ENCODE measurements at regions not wholly inside any gene's neighbourhood (a gene's known extent, or its start where the extent isn't known, plus 50 kb on each side); places are given as distances from the start of the nearest gene placed in this dataset.

- Histone ChIP-seq H2AFZ (ENCODE audit: low read length, unreplicated experiment) (no peak overlapping the region), H3K4me3 (ENCODE audit: low read depth, low read length) (no peak overlapping the region), H3K36me3 (ENCODE audit: insufficient read depth, low read length) (no peaks in the 10 kb centered on the region), H3K27me3 (ENCODE audit: insufficient read depth, low read length) (no peaks in the 10 kb centered on the region), H3K79me2 (ENCODE audit: control insufficient read depth, insufficient read depth, low read length, unreplicated experiment) (no peaks in the 10 kb centered on the region), H3K4me1 (ENCODE audit: control insufficient read depth, insufficient read depth, low read length, unreplicated experiment) (no peaks in the 10 kb centered on the region), H3K27ac (ENCODE audit: low read depth, low read length) (no peak overlapping the region)
These were observed 361.4 kb upstream of the CFAP20DC start for GRCh38 chr3:59411186-59411585.

GRCh38 chr3:59408047-59408624 lies 358.3 kb upstream of the CFAP20DC start:
- H3K4me3 ChIP-seq (ENCODE audit: low read depth, low read length): no peak overlapping the region
- no peaks in the 10 kb centered on the region for H3K36me3 ChIP-seq (ENCODE audit: insufficient read depth, low read length)
- H3K27ac ChIP-seq (ENCODE audit: low read depth, low read length): no peak overlapping the region
- H3K79me2 ChIP-seq (ENCODE audit: control insufficient read depth, insufficient read depth, low read length, unreplicated experiment): no peaks in the 10 kb centered on the region
- H3K27me3 ChIP-seq (ENCODE audit: insufficient read depth, low read length): no peaks in the 10 kb centered on the region
- H3K4me1 ChIP-seq (ENCODE audit: control insufficient read depth, insufficient read depth, low read length, unreplicated experiment): no peaks in the 10 kb centered on the region
- H2AFZ ChIP-seq (ENCODE audit: low read length, unreplicated experiment): no peak overlapping the region

- Histone ChIP-seq H3K27me3 (ENCODE audit: insufficient read depth, low read length) (no peaks in the 10 kb centered on the region), H2AFZ (ENCODE audit: low read length, unreplicated experiment) (no peak overlapping the region), H3K79me2 (ENCODE audit: control insufficient read depth, insufficient read depth, low read length, unreplicated experiment) (no peaks in the 10 kb centered on the region), H3K4me3 (ENCODE audit: low read depth, low read length) (no peak overlapping the region), H3K36me3 (ENCODE audit: insufficient read depth, low read length) (no peaks in the 10 kb centered on the region), H3K27ac (ENCODE audit: low read depth, low read length) (no peak overlapping the region), H3K4me1 (ENCODE audit: control insufficient read depth, insufficient read depth, low read length, unreplicated experiment) (no peaks in the 10 kb centered on the region)
These were observed 357.6 kb upstream of the CFAP20DC start for GRCh38 chr3:59407425-59407824.

- H3K36me3 ChIP-seq (ENCODE audit: insufficient read depth, low read length): no peaks in the 10 kb centered on the region
- H3K27ac ChIP-seq (ENCODE audit: low read depth, low read length): no peak overlapping the region
- H2AFZ ChIP-seq (ENCODE audit: low read length, unreplicated experiment): no peak overlapping the region
- H3K79me2 ChIP-seq (ENCODE audit: control insufficient read depth, insufficient read depth, low read length, unreplicated experiment): no peaks in the 10 kb centered on the region
- no peaks in the 10 kb centered on the region for H3K4me1 ChIP-seq (ENCODE audit: control insufficient read depth, insufficient read depth, low read length, unreplicated experiment)
- no peaks in the 10 kb centered on the region for H3K27me3 ChIP-seq (ENCODE audit: insufficient read depth, low read length)
- no peak overlapping the region for H3K4me3 ChIP-seq (ENCODE audit: low read depth, low read length)
These were observed 357.1 kb upstream of the CFAP20DC start for GRCh38 chr3:59406943-59407342.

GRCh38 chr3:59404851-59405250 lies 355.0 kb upstream of the CFAP20DC start:
- Histone ChIP-seq H3K27me3 (ENCODE audit: insufficient read depth, low read length) (no peaks in the 10 kb centered on the region), H3K79me2 (ENCODE audit: control insufficient read depth, insufficient read depth, low read length, unreplicated experiment) (no peaks in the 10 kb centered on the region), H3K27ac (ENCODE audit: low read depth, low read length) (no peak overlapping the region), H3K4me1 (ENCODE audit: control insufficient read depth, insufficient read depth, low read length, unreplicated experiment) (no peaks in the 10 kb centered on the region), H3K4me3 (ENCODE audit: low read depth, low read length) (no peak overlapping the region), H3K36me3 (ENCODE audit: insufficient read depth, low read length) (no peaks in the 10 kb centered on the region), H2AFZ (ENCODE audit: low read length, unreplicated experiment) (no peak overlapping the region)

GRCh38 chr3:59404064-59404463 lies 354.2 kb upstream of the CFAP20DC start:
- Histone ChIP-seq H3K79me2 (ENCODE audit: control insufficient read depth, insufficient read depth, low read length, unreplicated experiment) (no peaks in the 10 kb centered on the region), H3K27ac (ENCODE audit: low read depth, low read length) (no peak overlapping the region), H2AFZ (ENCODE audit: low read length, unreplicated experiment) (no peak overlapping the region), H3K36me3 (ENCODE audit: insufficient read depth, low read length) (no peaks in the 10 kb centered on the region), H3K27me3 (ENCODE audit: insufficient read depth, low read length) (no peaks in the 10 kb centered on the region), H3K4me1 (ENCODE audit: control insufficient read depth, insufficient read depth, low read length, unreplicated experiment) (no peaks in the 10 kb centered on the region), H3K4me3 (ENCODE audit: low read depth, low read length) (no peak overlapping the region)

GRCh38 chr3:59401924-59402323 lies 352.1 kb upstream of the CFAP20DC start:
- no peaks in the 10 kb centered on the region for H3K79me2 ChIP-seq (ENCODE audit: control insufficient read depth, insufficient read depth, low read length, unreplicated experiment)
- no peaks in the 10 kb centered on the region for H3K36me3 ChIP-seq (ENCODE audit: insufficient read depth, low read length)
- no peaks in the 10 kb centered on the region for H3K4me1 ChIP-seq (ENCODE audit: control insufficient read depth, insufficient read depth, low read length, unreplicated experiment)
- H2AFZ ChIP-seq (ENCODE audit: low read length, unreplicated experiment): no peak overlapping the region
- H3K27ac ChIP-seq (ENCODE audit: low read depth, low read length): no peak overlapping the region
- no peak overlapping the region for H3K4me3 ChIP-seq (ENCODE audit: low read depth, low read length)
- H3K27me3 ChIP-seq (ENCODE audit: insufficient read depth, low read length): no peaks in the 10 kb centered on the region

GRCh38 chr3:59392116-59392515 lies 342.3 kb upstream of the CFAP20DC start:
- H3K4me3 ChIP-seq (ENCODE audit: low read depth, low read length): no peak overlapping the region
- no peaks in the 10 kb centered on the region for H3K4me1 ChIP-seq (ENCODE audit: control insufficient read depth, insufficient read depth, low read length, unreplicated experiment)
- H2AFZ ChIP-seq (ENCODE audit: low read length, unreplicated experiment): no peak overlapping the region
- no peaks in the 10 kb centered on the region for H3K27me3 ChIP-seq (ENCODE audit: insufficient read depth, low read length)
- no peak overlapping the region for H3K27ac ChIP-seq (ENCODE audit: low read depth, low read length)
- H3K79me2 ChIP-seq (ENCODE audit: control insufficient read depth, insufficient read depth, low read length, unreplicated experiment): no peaks in the 10 kb centered on the region
- no peaks in the 10 kb centered on the region for H3K36me3 ChIP-seq (ENCODE audit: insufficient read depth, low read length)

GRCh38 chr3:59391131-59391530 lies 341.3 kb upstream of the CFAP20DC start:
- H3K27ac ChIP-seq (ENCODE audit: low read depth, low read length): no peak overlapping the region

GRCh38 chr3:59388555-59389270 lies 338.9 kb upstream of the CFAP20DC start:
- Histone ChIP-seq H3K79me2 (ENCODE audit: control insufficient read depth, insufficient read depth, low read length, unreplicated experiment) (no peaks in the 10 kb centered on the region), H3K4me3 (ENCODE audit: low read depth, low read length) (no peak overlapping the region), H2AFZ (ENCODE audit: low read length, unreplicated experiment) (no peak overlapping the region), H3K36me3 (ENCODE audit: insufficient read depth, low read length) (no peaks in the 10 kb centered on the region), H3K27me3 (ENCODE audit: insufficient read depth, low read length) (no peaks in the 10 kb centered on the region), H3K4me1 (ENCODE audit: control insufficient read depth, insufficient read depth, low read length, unreplicated experiment) (no peaks in the 10 kb centered on the region), H3K27ac (ENCODE audit: low read depth, low read length) (no peak overlapping the region)

More at GRCh38 chr3:59391131-59391530, 341.3 kb upstream of the CFAP20DC start:
- Histone ChIP-seq H3K36me3 (ENCODE audit: insufficient read depth, low read length) (no peaks in the 10 kb centered on the region), H3K27me3 (ENCODE audit: insufficient read depth, low read length) (no peaks in the 10 kb centered on the region), H3K79me2 (ENCODE audit: control insufficient read depth, insufficient read depth, low read length, unreplicated experiment) (no peaks in the 10 kb centered on the region), H2AFZ (ENCODE audit: low read length, unreplicated experiment) (no peak overlapping the region), H3K4me1 (ENCODE audit: control insufficient read depth, insufficient read depth, low read length, unreplicated experiment) (no peaks in the 10 kb centered on the region), H3K4me3 (ENCODE audit: low read depth, low read length) (no peak overlapping the region)

GRCh38 chr3:59386165-59386564 lies 336.3 kb upstream of the CFAP20DC start:
- no peak overlapping the region for H3K27ac ChIP-seq (ENCODE audit: low read depth, low read length)
- H3K4me3 ChIP-seq (ENCODE audit: low read depth, low read length): no peak overlapping the region
- H2AFZ ChIP-seq (ENCODE audit: low read length, unreplicated experiment): no peak overlapping the region
- H3K36me3 ChIP-seq (ENCODE audit: insufficient read depth, low read length): no peaks in the 10 kb centered on the region
- H3K4me1 ChIP-seq (ENCODE audit: control insufficient read depth, insufficient read depth, low read length, unreplicated experiment): no peaks in the 10 kb centered on the region
- H3K79me2 ChIP-seq (ENCODE audit: control insufficient read depth, insufficient read depth, low read length, unreplicated experiment): no peaks in the 10 kb centered on the region
- no peaks in the 10 kb centered on the region for H3K27me3 ChIP-seq (ENCODE audit: insufficient read depth, low read length)
